ENCODE measurements at regions not wholly inside any gene's neighbourhood (a gene's known extent, or its start where the extent isn't known, plus 50 kb on each side); places are given as distances from the start of the nearest gene placed in this dataset.

DNA sequence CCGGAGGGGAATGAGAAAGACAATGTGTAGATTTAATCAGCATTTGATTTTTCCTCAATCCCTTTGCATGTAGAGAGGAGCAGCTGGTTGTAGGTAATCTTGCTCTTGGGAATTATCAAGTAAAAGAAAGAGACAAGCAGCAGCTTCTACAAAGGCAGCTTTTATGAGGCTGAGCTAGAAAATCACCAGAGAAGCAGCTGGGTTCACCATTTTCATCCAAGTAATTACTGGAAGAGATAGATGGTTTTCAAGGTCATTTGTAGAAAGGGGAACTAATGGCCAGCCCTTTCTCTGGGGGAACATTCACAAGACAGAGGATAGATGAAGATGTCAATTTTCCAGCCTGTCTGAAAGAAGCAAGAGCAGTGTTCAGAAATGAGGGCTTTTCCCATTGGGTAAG, 113.0 kb downstream of the RND3 start:
- intact Hi-C loops (cut with DNase I) = no loop called here
- no peak for DNase-seq

DNA sequence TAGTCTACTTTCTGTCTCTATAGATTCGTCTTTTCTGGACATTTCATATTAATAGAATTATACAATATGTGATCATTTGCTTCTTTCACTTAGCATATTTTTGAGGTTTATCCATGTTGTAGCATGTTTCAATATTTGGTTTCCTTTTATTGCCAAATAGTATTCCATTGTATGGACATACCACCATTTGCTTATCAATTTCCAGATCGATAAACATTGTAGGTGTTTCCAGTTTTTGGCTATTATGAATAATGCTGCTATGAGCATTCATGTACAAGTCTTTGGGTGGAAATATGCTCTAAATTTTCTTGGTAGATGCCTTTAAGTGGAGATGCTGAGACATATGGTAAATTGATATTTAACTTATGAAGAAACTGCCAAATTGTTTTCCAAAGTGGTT, 114.1 kb downstream of the RND3 start:
- intact Hi-C loops (cut with DNase I) = no loop called here
- no peak for DNase-seq

DNA sequence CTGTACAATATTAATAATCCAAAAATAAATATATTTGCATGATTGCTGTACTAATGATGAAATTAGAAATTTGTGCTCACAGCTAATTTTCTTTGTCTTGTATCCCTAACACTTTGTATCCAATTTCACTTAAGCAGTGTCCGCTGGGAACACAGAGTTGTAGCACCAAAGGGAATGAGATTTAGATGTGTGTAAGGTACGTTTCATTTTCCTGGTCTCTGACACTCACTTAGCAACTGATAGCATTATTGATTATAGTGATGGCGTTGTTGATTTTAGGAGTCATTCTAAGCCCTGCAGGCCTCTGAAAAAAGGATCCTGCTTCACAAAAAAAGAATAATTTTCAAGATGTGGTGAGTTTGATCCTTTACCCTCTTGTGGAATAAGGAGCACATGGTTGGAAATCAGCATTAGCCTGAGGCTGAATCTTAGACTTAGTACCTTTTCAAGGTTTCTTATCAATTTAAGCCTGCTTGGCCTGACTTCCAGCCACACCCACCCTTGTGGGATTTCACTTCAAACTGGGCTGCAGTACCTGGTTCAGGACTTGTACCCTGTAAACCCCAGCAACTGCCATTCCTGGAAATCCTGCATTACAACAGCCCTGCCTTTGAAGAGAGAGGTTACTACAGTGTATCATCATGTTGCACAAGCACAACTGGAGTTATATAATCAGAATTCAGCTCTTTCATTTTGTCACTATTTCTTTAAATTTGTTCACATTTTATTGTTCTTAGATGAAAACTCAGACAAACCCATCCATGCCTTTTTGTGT, 116.2 kb downstream of the RND3 start:
- intact Hi-C loops (cut with DNase I) = no loop called here
- no peak for DNase-seq

DNA sequence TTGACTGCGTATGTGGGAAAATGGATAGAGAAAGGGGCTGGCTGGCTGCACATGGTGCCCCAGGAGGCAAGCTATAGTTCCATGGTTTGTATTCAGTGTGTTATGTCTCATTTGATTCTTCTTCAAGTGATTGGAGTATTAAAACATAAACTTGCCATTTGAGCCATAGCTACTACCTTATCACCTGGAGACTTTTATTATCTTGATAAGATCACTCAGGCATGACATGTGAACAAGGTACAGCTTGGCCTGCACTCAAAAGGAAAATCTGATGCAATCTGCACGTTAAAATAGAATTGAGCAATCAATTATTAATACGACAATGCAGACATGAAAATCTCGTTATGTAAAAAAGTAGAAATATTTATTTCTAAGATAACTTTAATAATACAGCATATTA, 116.9 kb downstream of the RND3 start:
- intact Hi-C loops (cut with DNase I) = no loop called here
- DNase-seq = no peak

DNA sequence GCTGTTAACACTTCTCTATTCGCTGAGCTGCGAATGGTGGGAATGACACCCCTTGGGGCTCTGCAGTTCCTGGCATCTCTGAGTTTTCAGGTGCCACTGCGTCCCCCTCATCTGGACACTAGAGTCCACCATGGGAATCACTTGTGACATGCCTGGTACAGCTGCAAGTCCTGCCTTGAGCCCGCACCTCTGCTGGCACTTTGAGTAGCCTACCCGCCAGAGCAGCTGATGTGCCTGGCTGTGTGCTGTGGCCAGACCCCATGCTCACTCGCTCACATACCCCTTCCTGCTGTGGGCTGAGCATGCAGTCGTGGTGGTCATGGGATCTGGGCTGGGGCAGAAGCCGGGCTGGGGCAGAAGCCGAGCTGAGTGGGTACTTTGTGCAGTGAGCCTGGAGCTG, 117.6 kb downstream of the RND3 start:
- intact Hi-C loops (cut with DNase I) = no loop called here
- no peak for DNase-seq

DNA sequence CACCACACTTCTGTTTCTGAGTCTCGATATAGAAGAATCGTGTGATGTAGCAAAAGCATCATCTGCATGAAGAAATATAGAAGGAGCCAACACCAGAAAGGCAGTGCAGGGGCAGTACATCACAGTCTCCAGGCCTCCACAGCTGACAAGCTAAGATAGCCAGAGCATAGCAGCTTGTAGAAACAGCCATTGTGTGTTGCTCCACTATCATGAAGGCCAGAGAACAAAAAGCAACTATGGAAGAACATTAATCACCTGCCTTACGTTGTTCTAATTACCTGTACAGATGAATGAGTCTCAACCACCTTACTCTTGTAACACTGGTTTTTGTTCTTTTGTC, 129.0 kb downstream of the RND3 start:
- DNase-seq = no peak
- intact Hi-C loops (cut with DNase I) = no loop called here

DNA sequence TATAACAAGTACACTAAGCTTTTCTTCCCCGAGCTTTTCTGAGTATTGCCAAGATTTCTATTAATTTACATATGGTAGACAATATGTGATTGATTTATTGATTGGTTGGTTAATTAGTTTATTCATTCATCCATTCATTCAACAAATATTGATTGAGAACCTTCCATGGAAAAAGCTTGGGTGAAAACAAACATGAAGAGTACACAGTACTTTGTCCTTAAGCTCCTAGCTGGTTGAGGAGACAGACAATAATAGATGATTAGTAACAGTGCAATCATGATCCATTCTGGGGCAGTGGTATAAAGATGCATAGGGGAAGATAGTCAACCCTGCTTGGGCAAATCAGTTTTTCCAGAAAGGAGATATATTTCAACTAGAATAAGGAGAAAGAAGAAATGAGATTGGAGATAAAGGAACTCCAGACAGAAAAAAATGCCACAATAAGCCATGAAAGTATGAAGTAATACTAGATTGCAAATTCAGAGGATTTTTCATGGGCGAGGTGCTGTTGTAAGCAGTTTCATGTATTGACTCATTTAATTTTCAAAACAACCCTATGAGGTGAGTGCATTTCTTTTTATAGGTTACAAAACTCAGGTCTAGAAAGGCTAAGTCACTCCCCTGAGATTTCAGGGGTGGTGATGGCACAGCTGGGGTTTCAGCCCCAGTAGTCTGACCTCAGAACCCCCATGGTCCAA, 129.5 kb downstream of the RND3 start:
- no peak for DNase-seq
- intact Hi-C loops (cut with DNase I) = no loop called here

DNA sequence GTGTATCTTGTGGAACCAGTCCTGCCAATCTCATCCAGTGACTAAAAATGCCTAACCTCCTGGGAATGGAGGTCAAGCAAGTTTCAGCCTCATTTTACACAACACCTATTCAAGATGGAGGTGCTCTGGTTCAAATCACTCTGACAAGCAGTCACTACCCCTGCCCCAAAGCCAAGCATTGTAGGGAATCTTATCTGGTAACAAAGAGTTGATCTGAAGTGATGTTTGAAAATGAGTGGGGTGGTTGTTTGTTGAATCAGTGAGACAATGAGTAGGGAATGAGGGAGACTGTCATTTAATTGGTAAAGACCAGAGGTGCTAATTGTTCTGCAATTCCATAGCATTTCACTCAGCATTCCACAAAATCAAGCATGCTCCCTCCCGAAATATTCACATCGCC, 132.0 kb downstream of the RND3 start:
- DNase-seq = no peak
- intact Hi-C loops (cut with DNase I) = no loop called here

DNA sequence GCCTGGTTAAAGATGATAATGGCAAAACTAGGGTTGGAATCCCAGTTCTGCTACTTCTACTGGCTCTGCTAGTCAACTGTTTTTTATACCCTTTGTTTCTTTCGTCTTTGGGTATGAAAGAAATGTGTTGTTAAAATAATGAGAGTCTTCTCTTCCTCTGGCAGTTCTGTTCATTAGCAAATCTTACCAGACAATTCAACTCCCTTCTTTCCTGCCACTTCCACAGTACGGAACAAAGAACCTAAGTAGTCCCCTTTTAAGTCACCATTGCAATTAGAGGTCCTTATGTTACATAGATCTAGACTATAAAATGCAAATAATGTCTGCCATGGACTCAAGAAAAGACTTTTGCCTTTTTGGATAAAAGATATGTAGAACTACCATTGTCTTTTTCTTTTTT, 134.1 kb downstream of the RND3 start:
- DNase-seq = no peak
- intact Hi-C loops (cut with DNase I) = no loop called here

DNA sequence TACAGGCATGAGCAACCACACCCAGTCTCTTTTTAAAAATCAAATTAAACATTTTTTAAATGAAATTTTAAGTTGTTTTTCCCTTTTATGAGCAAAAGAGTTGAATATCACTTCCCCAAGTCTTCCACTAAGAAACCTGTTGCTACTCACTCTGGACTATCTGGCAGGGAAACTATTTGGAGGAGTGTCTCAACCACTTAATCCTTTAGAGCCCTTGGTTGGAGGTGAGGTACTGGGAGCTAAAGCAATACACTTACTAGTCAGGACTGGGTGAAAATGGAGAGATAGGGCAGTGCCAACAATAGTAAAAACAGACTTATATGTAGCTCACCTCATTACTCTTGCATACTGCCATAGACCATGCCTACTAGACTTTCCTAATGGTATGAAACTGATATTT, 135.5 kb downstream of the RND3 start:
- DNase-seq = no peak
- intact Hi-C loops (cut with DNase I) = no loop called here

DNA sequence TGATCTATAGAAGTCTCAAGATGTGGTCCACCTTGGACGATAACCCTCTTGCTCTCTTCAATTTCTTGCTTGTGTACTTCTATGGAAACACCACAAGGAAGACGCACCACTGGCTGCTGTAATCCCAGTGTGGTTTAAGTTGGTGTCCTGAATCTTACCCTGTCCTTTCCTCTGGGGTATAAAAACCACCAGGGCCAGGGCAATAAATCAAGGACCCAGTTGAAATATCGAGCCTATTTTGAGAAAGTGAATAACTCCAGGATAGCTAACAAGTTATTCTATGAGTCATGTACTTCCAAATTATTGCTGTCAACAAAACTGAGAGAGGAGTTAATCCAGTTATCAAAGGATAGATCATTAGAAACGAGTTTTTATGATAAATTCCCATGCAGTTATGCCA, 137.0 kb downstream of the RND3 start:
- intact Hi-C loops (cut with DNase I) = no loop called here
- no peak for DNase-seq

DNA sequence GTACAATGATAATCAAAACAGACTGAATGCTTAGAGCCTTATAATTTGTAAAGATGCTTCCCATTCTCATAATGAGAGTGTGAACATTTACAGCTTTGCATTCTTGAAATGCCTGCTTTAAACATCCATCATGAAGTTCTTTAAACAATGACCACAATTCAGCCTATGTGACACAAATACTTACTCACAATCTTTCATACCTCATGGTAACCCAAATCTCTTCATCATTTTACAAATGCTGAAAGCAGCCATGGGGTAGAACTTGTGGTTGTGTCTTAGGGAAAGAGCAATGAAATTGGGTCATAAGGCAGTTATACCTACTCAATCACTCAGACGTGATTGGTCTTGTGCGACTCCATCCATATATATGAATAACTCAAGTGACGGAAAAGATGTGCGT, 140.7 kb downstream of the RND3 start:
- no peak for DNase-seq
- intact Hi-C loops (cut with DNase I) = no loop called here

DNA sequence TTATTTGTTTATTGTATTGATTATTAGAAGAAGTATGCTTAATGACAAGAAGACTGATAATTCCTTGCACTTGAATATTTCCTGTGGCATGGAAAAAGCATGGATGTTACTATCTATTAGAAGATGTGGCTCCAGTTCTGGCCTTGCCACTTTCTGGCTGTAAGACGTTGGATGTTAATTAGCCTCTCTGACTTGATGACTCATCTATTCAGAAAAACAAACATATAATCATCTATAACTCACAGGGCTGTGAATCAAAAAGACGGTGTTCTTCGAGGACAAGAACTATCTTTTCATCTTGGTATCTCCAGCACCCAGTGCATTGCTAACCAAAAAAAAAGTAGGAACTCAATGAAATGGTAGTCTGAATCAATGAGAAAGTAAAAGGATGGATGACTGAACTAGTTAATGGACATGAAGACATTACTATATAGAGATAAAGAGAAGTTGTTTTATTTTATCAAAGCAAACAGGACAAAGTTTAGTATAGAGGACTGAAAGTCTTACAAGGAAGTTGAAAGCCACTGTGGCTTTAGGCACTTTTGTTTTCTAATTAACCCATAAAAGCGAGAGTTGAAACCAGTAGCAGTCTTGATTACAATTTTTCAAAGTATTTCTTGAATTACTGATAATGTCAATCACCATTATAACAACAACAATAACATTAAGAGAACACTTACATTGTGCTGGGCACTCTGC, 145.3 kb downstream of the RND3 start:
- intact Hi-C loops (cut with DNase I) = no loop called here
- no peak for DNase-seq

DNA sequence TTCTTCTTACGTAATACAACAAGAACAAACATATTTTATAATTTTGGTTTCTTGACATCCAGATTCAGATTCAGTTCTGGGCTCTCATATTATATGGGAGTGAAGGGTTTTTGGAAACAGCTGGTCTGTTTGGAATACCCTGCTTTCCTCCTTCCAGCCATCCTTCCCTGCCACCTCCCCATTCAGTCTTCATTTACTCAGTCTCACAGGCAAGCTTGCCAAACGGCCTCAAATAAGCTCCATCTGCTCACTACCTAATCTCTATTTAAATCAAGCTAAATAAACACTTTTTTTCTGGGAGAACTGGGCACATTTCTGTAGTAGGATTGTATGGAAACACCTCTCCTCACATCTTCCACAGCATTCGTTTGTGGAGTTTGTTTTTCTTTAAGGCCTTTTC, 147.5 kb downstream of the RND3 start:
- intact Hi-C loops (cut with DNase I) = no loop called here
- DNase-seq = no peak

DNA sequence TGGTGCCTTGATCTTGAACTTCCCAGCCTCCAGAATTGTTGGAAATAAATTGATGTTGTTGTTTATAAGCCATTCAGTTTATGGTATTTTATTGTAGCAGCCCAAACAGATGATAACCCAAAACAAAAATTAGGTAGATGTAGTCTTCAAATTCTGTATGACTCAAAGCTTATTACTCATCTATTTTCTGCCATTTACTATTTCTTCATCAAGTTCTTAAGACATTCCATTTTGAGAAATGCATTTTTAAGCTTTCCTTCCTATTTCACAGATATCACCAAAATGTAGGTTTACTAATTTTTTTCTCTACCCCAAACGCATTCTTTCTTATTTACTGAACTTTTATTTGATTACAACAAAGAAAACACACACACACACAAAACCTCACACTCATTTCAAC, 148.2 kb downstream of the RND3 start:
- intact Hi-C loops (cut with DNase I) = no loop called here
- no peak for DNase-seq

DNA sequence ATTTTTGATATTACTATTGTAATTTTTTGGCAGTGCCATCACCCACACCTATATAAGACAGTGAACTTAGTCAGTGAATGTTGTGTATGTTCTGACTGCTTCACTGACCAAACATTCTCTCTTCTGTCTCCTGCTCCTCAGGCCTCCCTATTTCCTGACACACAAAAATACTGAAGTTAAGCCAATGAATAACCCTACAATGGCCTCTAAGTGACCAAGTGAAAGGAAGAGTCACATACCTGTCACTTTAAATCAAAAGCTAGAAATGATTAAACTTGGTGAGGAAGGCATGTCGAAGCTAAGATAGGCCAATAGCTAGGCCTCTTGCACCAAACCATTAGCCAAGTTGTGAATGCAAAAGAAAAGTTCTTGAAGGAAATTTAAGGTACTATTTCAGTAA, 151.9 kb downstream of the RND3 start:
- intact Hi-C loops (cut with DNase I) = no loop called here
- no peak for DNase-seq

DNA sequence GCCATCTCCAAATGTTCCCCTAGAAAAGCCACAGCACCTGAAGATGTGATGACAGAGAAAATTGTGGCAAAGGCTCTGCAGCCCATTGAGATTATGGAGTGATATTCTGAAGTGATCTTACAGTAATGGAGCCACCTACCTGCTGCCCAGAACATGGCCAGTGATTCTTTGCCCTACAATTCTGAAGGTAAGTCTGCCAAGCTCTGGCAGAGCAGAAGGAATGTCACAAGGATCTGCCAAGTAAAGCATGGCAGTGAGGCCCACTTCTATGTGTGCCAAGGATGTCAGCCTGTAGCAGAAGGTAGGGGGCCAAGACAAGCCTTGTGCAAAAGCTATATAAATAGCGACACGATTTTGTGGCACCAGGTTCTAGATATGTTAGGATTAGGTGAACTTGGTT, 155.1 kb downstream of the RND3 start:
- intact Hi-C loops (cut with DNase I) = no loop called here
- peak in 3 of 42 donors; percentile 2 to 11 (median 4) for DNase-seq

DNA sequence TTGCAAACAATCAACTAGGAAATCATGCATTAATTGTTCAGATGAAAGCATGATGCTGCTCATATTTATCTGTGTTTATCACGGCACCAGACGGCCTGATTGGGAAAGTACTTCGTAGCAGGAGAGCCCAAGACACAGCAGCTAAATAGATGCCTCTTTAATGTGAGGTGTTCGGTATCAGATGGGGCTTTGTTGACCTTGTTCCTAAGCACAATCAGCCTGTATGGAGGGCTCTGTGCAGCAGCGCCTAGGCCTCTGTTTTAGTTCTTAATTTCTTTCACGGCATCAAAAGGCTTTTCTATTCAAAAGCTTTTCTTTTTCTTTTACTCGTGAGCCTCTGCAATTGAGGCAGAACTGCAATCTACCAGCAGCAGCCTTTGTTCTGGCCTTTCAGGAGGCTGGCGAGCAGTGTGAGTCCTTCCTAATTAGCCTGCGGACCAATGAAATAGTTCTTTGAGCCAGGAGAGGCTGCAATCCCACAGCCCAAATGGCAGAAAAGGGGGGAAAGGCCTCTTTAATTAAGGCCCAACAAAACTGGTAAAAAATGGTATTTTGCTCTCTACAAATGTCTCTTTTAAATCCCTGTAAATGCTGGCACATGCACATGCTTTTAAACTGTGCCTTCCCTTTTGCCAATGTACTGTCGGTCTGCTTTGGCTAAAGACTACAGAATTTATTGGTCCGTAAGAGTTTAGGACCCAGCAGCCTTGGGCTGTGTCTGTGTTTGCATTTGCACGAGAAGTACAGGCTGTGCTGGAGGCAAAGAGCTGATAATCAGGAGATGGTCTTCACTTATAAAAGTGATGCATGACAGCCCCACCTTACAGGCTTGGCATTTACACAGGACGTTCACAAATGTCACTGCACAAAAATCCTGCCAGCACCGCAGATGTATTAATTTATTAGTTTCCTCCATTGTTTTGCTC, 159.6 kb downstream of the RND3 start:
- intact Hi-C loops (cut with DNase I) = no loop called here
- DNase-seq = peak in 30 of 42 donors; percentile 3 to 63 (median 28)

DNA sequence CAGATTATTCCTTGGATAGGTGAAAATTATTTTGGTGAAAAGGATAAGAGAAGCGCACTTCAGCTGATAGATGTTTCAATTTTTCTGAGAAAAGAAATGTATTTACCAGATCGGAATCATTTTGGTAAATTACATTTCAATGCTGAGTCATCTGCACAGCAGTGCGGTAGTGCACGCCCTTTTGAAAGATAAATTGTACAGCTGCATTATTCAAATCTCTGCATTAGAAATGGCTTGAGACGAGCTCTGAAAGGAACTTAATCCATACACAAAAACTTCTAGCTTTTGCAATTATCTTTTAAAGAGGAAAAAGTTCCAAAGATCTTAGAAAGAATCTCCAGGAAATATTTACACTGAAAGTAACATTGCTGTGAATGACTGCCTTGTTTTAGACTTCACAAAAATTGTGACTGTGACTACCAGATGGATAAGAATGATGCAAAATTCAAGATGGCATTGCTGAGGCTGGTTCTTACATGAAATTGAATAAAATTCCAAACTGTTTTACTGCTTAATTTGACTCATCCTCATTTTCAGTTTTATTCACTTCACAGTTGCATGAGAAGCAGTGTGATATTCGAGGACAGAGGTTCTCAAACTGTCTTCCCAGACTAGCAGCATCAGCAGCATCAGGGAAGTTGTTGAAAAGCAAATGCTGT, 161.7 kb downstream of the RND3 start:
- intact Hi-C loops (cut with DNase I) = no loop called here

More for the DNA sequence above, 161.7 kb downstream of the RND3 start:
- no peak for DNase-seq

Data from head of caudate nucleus (tissue), 42 donors.